NCI-H2227 treated with DMSO at 0.1 percent for 48 hours (cell line): ENCODE measurements at regions not wholly inside any gene's neighbourhood (a gene's known extent, or its start where the extent isn't known, plus 50 kb on each side); places are given as distances from the start of the nearest gene placed in this dataset.

Experiments
- DNase-seq: peaks from one replicate; lab custom pipeline; 2025; lab: John Stamatoyannopoulos, UW

GRCh38 chr2:37544591-37545031 is 126.8 kb downstream of the CDC42EP3 start:
- DNase-seq: no peak

- no peak for DNase-seq
Measured at GRCh38 chr2:37549598-37549997, 121.8 kb downstream of the CDC42EP3 start.

- no peak for DNase-seq
Measured at GRCh38 chr2:37550190-37550589, 121.3 kb downstream of the CDC42EP3 start.

- no peak for DNase-seq
Measured at GRCh38 chr2:37551783-37552182, 119.7 kb downstream of the CDC42EP3 start.

GRCh38 chr2:37552339-37552738 is 119.1 kb downstream of the CDC42EP3 start:
- DNase-seq: no peak

GRCh38 chr2:37553411-37554154 is 117.9 kb downstream of the CDC42EP3 start:
- DNase-seq: no peak

- DNase-seq: no peak
Measured at GRCh38 chr2:37554155-37554510, 117.3 kb downstream of the CDC42EP3 start.

- DNase-seq: no peak
Measured at GRCh38 chr2:37554687-37555086, 116.8 kb downstream of the CDC42EP3 start.

- no peak for DNase-seq
Measured at GRCh38 chr2:37555457-37555856, 116.0 kb downstream of the CDC42EP3 start.

GRCh38 chr2:37556256-37556655 is 115.2 kb downstream of the CDC42EP3 start:
- DNase-seq: no peak

GRCh38 chr2:37558623-37559022 is 112.8 kb downstream of the CDC42EP3 start:
- no peak for DNase-seq

- DNase-seq: no peak
Measured at GRCh38 chr2:37560241-37560848, 111.1 kb downstream of the CDC42EP3 start.

- DNase-seq: no peak
Measured at GRCh38 chr2:37560863-37561614, 110.4 kb downstream of the CDC42EP3 start.

GRCh38 chr2:37561615-37562569 is 109.5 kb downstream of the CDC42EP3 start:
- DNase-seq: no peak

GRCh38 chr2:37563375-37564015 is 107.9 kb downstream of the CDC42EP3 start:
- no peak for DNase-seq

GRCh38 chr2:37564356-37564755 is 107.1 kb downstream of the CDC42EP3 start:
- DNase-seq: no peak

- DNase-seq: no peak
Measured at GRCh38 chr2:37566517-37566981, 104.9 kb downstream of the CDC42EP3 start.

GRCh38 chr2:37568565-37568964 is 102.9 kb downstream of the CDC42EP3 start:
- DNase-seq: no peak

GRCh38 chr2:37569131-37569823 is 102.2 kb downstream of the CDC42EP3 start:
- DNase-seq: no peak

GRCh38 chr2:37569986-37570679 is 101.3 kb downstream of the CDC42EP3 start:
- DNase-seq: no peak
